HG03460 (cell line): ENCODE measurements at regions not wholly inside any gene's neighbourhood (a gene's known extent, or its start where the extent isn't known, plus 50 kb on each side); places are given as distances from the start of the nearest gene placed in this dataset.
"Not testable (repeated sequence)": the region's sequence is repeated elsewhere in the genome, so short reads cannot be mapped to it uniquely, and the experiment has no call there.

Experiments
- ATAC-seq: cut with Tn5 transposase; IDR thresholded peaks from one replicate; pipeline ENCODE4 v1.9.1; 2021; ENCODE audit not compliant: unreplicated experiment

- not testable (repeated sequence) for ATAC-seq
Measured at GRCh38 chr7:150045596-150045995, 171.8 kb downstream of the ATP6V0E2 start.

- not testable (repeated sequence) for ATAC-seq
Measured at GRCh38 chr7:150046290-150047194, 172.8 kb downstream of the ATP6V0E2 start.

- not testable (repeated sequence) for ATAC-seq
Measured at GRCh38 chr7:150047329-150047728, 173.6 kb downstream of the ATP6V0E2 start.

- not testable (repeated sequence) for ATAC-seq
Measured at GRCh38 chr7:150047772-150048171, 174.0 kb downstream of the ATP6V0E2 start.

- ATAC-seq: peak; percentile 17
Measured at GRCh38 chr7:150048244-150049011, 174.7 kb downstream of the ATP6V0E2 start.

GRCh38 chr7:150049012-150049655, 175.4 kb downstream of the ATP6V0E2 start:
- ATAC-seq: peak; percentile 52

- not testable (repeated sequence) for ATAC-seq
Measured at GRCh38 chr7:150053396-150053795, 179.6 kb downstream of the ATP6V0E2 start.

- ATAC-seq: not testable (repeated sequence)
Measured at GRCh38 chr7:150054242-150054641, 180.5 kb downstream of the ATP6V0E2 start.

- ATAC-seq: peak; percentile 98
Measured at GRCh38 chr7:150060259-150061221, 186.8 kb downstream of the ATP6V0E2 start.

- ATAC-seq: not testable (repeated sequence)
Measured at GRCh38 chr7:150063195-150063594, 189.4 kb downstream of the ATP6V0E2 start.

- ATAC-seq: not testable (repeated sequence)
Measured at GRCh38 chr7:150069555-150070313, 196.0 kb downstream of the ATP6V0E2 start.

GRCh38 chr7:150077543-150077942, 203.8 kb downstream of the ATP6V0E2 start:
- ATAC-seq: not testable (repeated sequence)

- ATAC-seq: not testable (repeated sequence)
Measured at GRCh38 chr7:150081865-150082264, 208.1 kb downstream of the ATP6V0E2 start.

GRCh38 chr7:150084724-150085123, 211.0 kb downstream of the ATP6V0E2 start:
- ATAC-seq: not testable (repeated sequence)

- not testable (repeated sequence) for ATAC-seq
Measured at GRCh38 chr7:150087478-150087877, 213.7 kb downstream of the ATP6V0E2 start.

GRCh38 chr7:150089139-150089538, 215.4 kb downstream of the ATP6V0E2 start:
- not testable (repeated sequence) for ATAC-seq

- ATAC-seq: not testable (repeated sequence)
Measured at GRCh38 chr7:150090776-150091175, 217.0 kb downstream of the ATP6V0E2 start.

- not testable (repeated sequence) for ATAC-seq
Measured at GRCh38 chr7:150093897-150094296, 220.1 kb downstream of the ATP6V0E2 start.
